ENCODE measurements at regions not wholly inside any gene's neighbourhood (a gene's known extent, or its start where the extent isn't known, plus 50 kb on each side); places are given as distances from the start of the nearest gene placed in this dataset.

DNA sequence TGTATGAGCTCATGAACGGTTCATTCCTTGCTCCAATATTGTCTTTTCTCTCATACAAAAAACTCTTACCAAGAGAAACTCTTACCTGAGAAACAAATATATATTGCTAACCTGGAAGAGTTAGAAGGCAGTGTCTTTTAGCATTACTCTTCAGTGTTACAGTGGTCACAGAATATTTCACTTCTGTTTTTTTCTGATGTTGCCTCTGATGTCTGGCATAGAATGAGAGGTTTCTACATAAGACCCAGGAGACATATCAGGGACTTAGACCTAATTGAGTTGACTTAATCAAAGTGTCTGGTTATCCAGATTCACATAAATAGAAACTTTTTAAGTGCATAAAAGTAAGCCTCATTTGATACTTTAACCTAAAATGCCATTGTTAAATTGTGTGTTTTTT is 923.8 kb downstream of the TTLL7 start:
- TF ChIP-seq, protein P1, sequence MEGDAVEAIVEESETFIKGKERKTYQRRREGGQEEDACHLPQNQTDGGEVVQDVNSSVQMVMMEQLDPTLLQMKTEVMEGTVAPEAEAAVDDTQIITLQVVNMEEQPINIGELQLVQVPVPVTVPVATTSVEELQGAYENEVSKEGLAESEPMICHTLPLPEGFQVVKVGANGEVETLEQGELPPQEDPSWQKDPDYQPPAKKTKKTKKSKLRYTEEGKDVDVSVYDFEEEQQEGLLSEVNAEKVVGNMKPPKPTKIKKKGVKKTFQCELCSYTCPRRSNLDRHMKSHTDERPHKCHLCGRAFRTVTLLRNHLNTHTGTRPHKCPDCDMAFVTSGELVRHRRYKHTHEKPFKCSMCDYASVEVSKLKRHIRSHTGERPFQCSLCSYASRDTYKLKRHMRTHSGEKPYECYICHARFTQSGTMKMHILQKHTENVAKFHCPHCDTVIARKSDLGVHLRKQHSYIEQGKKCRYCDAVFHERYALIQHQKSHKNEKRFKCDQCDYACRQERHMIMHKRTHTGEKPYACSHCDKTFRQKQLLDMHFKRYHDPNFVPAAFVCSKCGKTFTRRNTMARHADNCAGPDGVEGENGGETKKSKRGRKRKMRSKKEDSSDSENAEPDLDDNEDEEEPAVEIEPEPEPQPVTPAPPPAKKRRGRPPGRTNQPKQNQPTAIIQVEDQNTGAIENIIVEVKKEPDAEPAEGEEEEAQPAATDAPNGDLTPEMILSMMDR (IDR thresholded peaks at IDR 0.05): no peak
- TF ChIP-seq EZH2phosphoT487 (IDR thresholded peaks at IDR 0.05): no peak
